GM12872 (cell line): ENCODE measurements at regions not wholly inside any gene's neighbourhood (a gene's known extent, or its start where the extent isn't known, plus 50 kb on each side); places are given as distances from the start of the nearest gene placed in this dataset.

ENCODE experiments used
- CTCF ChIP-seq: IDR thresholded peaks from 3 replicates; pipeline ENCODE4 v1.5.1; 2011; ENCODE audit warnings: low read depth, mild to moderate bottlenecking, low read length, moderate library complexity; ENCODE audit not compliant: insufficient read depth

- TF ChIP-seq CTCF = no peak
Observed at GRCh38 chr14:58707949-58708348, 70.2 kb downstream of the DACT1 start.

- no peak for TF ChIP-seq CTCF
Observed at GRCh38 chr14:58709949-58710348, 72.2 kb downstream of the DACT1 start.

GRCh38 chr14:58711382-58711781 lies 73.6 kb downstream of the DACT1 start:
- no peak for TF ChIP-seq CTCF

GRCh38 chr14:58712357-58712756 lies 74.6 kb downstream of the DACT1 start:
- TF ChIP-seq CTCF = no peak

GRCh38 chr14:58713677-58714076 lies 75.9 kb downstream of the DACT1 start:
- TF ChIP-seq CTCF = no peak

- no peak for TF ChIP-seq CTCF
Observed at GRCh38 chr14:58716706-58717105, 78.9 kb downstream of the DACT1 start.

- TF ChIP-seq CTCF = no peak
Observed at GRCh38 chr14:58717211-58717610, 79.4 kb downstream of the DACT1 start.

- no peak for TF ChIP-seq CTCF
Observed at GRCh38 chr14:58717813-58718212, 80.1 kb downstream of the DACT1 start.
